ENCODE measurements at regions not wholly inside any gene's neighbourhood (a gene's known extent, or its start where the extent isn't known, plus 50 kb on each side); places are given as distances from the start of the nearest gene placed in this dataset.
A peak's percentile ranks its signal among the peaks of the same experiment; 100 is the strongest.
"Not testable (repeated sequence)": the region's sequence is repeated elsewhere in the genome, so short reads cannot be mapped to it uniquely, and the experiment has no call there.

- no peak for DNase-seq (ENCODE audit: low read depth in 1 of 2, low spot score in 1 of 2)
- Histone ChIP-seq H3K27ac (no peak overlapping the region), H3K27me3 (no peaks in the 10 kb centered on the region), H3K4me3 (no peak overlapping the region), H3K9me3 (ENCODE audit: low read depth) (no peaks in the 10 kb centered on the region), H3K4me1 (ENCODE audit: low read depth) (no peaks in the 10 kb centered on the region), H3K36me3 (no peaks in the 10 kb centered on the region)
- TF ChIP-seq CTCF (IDR thresholded peaks at IDR 0.05; ENCODE audit: low read depth, low read length), result no peak
These were observed 69.1 kb upstream of the WASF3 start for GRCh38 chr13:26488236-26489003.

- not testable (repeated sequence) for H3K36me3 ChIP-seq; DNase-seq (ENCODE audit: low read depth in 1 of 2, low spot score in 1 of 2); H3K9me3 ChIP-seq (ENCODE audit: low read depth); H3K27ac ChIP-seq; H3K4me1 ChIP-seq (ENCODE audit: low read depth); H3K4me3 ChIP-seq; H3K27me3 ChIP-seq
These were observed 65.2 kb upstream of the WASF3 start for GRCh38 chr13:26492301-26492700.

- no peak overlapping the region for H3K27ac ChIP-seq
These were observed 62.8 kb upstream of the WASF3 start for GRCh38 chr13:26494571-26495195.

GRCh38 chr13:26495750-26496149 lies 61.7 kb upstream of the WASF3 start:
- Histone ChIP-seq H3K4me3 (no peak overlapping the region), H3K36me3 (no peaks in the 10 kb centered on the region), H3K9me3 (ENCODE audit: low read depth) (no peaks in the 10 kb centered on the region), H3K27ac (no peak overlapping the region), H3K4me1 (ENCODE audit: low read depth) (no peaks in the 10 kb centered on the region), H3K27me3 (no peaks in the 10 kb centered on the region)
- TF ChIP-seq CTCF (IDR thresholded peaks at IDR 0.05; ENCODE audit: low read depth, low read length), result no peak
- DNase-seq (ENCODE audit: low read depth in 1 of 2, low spot score in 1 of 2), result no peak

More at GRCh38 chr13:26494571-26495195, 62.8 kb upstream of the WASF3 start:
- DNase-seq (ENCODE audit: low read depth in 1 of 2, low spot score in 1 of 2), result no peak
- H3K4me3 ChIP-seq, result no peak overlapping the region
- TF ChIP-seq CTCF (IDR thresholded peaks at IDR 0.05; ENCODE audit: low read depth, low read length), result no peak
- no peaks in the 10 kb centered on the region for H3K4me1 ChIP-seq (ENCODE audit: low read depth)
- H3K36me3 ChIP-seq, result no peaks in the 10 kb centered on the region
- H3K9me3 ChIP-seq (ENCODE audit: low read depth), result no peaks in the 10 kb centered on the region
- no peaks in the 10 kb centered on the region for H3K27me3 ChIP-seq

GRCh38 chr13:26497968-26498511 lies 59.4 kb upstream of the WASF3 start:
- no peaks in the 10 kb centered on the region for H3K36me3 ChIP-seq
- H3K27me3 ChIP-seq, result no peaks in the 10 kb centered on the region
- peak in 1 of 2 donors; percentile 71 for DNase-seq (ENCODE audit: low read depth in 1 of 2, low spot score in 1 of 2)
- TF ChIP-seq CTCF (IDR thresholded peaks at IDR 0.05; ENCODE audit: low read depth, low read length), result no peak
- no peak overlapping the region for H3K4me3 ChIP-seq
- no peaks in the 10 kb centered on the region for H3K9me3 ChIP-seq (ENCODE audit: low read depth)
- peaks cover 3% of the 10 kb centered on the region for H3K4me1 ChIP-seq (ENCODE audit: low read depth)
- H3K27ac ChIP-seq, result no peak overlapping the region
